HepG2 (cell line): ENCODE measurements at regions not wholly inside any gene's neighbourhood (a gene's known extent, or its start where the extent isn't known, plus 50 kb on each side); places are given as distances from the start of the nearest gene placed in this dataset.

Experiments used
- ATAC-seq: fragments of 200-7000 bp; cut with Tn5 transposase; 3 replicates; pipeline ENCODE4 v1.9.1; 2020; ENCODE audit warnings: mild to moderate bottlenecking, moderate library complexity
- BruUV-seq: library from RNA; stranded (reverse); fragments of 400-500 nt; replicated peaks from 2 replicates; lab custom pipeline; 2021; lab: Mats Ljungman, UMichigan
- CTCF ChIA-PET: fragments of 300-600 bp; formaldehyde crosslinking; extraction: SDS; loops from one replicate; lab custom pipeline; 2021; ENCODE audit warnings: low total read pairs, inconsistent platforms, low intra/inter-chr PET ratio; lab: Yijun Ruan, JAX
- POLR2A ChIA-PET: fragments of 350-600 bp; sonication (Branson Sonifier 250); formaldehyde crosslinking; loops from one replicate; lab custom pipeline; 2020; ENCODE audit warnings: antibody characterized with exemption, inconsistent platforms; lab: Yijun Ruan, JAX
- DNase-seq: peaks from one replicate; pipeline ENCODE4 v3.0.0-alpha.2; 2015; ENCODE audit warnings: low spot score
- FAIRE-seq: peaks from 3 replicates; lab custom pipeline; 2011; peaks lifted over from hg19 to GRCh38; lab: Jason Lieb, UNC
- H2AFZ ChIP-seq: one replicate; pipeline ENCODE4 v1.6.1; 2011; ENCODE audit warnings: low read length, inconsistent platforms
- H3K27ac ChIP-seq: fragments of 300-600 bp; 3 replicates; pipeline ENCODE4 v1.8.0; 2011; ENCODE audit warnings: mixed run types, mild to moderate bottlenecking, mixed read lengths, low read length, inconsistent platforms; ENCODE audit not compliant: insufficient read depth; ENCODE audit errors: extremely low read length
- H3K27me3 ChIP-seq, 2 experiments: fragments of 200-600 bp in 1 of 2; 2 replicates in 1 of 2; 3 replicates in 1 of 2; pipeline versions ENCODE4 v1.6.0 to v1.8.0; 2011; ENCODE audit warnings: low read length in 2 of 2, mild to moderate bottlenecking in 2 of 2, moderate library complexity in 2 of 2, inconsistent platforms in 1 of 2; ENCODE audit not compliant: insufficient read depth in 2 of 2, control insufficient read depth in 1 of 2
- H3K36me3 ChIP-seq, 2 experiments: fragments of 200-600 bp in 1 of 2; replicated peaks in 1 of 2; 2 replicates in 1 of 2; 3 replicates in 1 of 2; pipeline versions ENCODE4 v1.5.1 to v1.8.0; 2011; ENCODE audit warnings: low read length in 2 of 2, inconsistent platforms in 1 of 2; ENCODE audit not compliant: insufficient read depth in 2 of 2, control insufficient read depth in 1 of 2
- H3K4me1 ChIP-seq: 2 replicates; pipeline ENCODE4 v1.5.1; 2012; ENCODE audit warnings: low read length, inconsistent platforms; ENCODE audit not compliant: insufficient read depth
- H3K4me2 ChIP-seq: 2 replicates; pipeline ENCODE4 v1.6.0; 2011; ENCODE audit warnings: low read depth, low read length, inconsistent platforms
- H3K4me3 ChIP-seq, 3 experiments: fragments of 200-600 bp in 1 of 3; sonication (generic), shearing (Covaris generic) in 1 of 3; replicated peaks in 1 of 3; 2 replicates each; pipeline ENCODE4 v1.5.1; 2011 to 2016; ENCODE audit warnings: low read length in 3 of 3, inconsistent platforms in 2 of 3, low read depth in 2 of 3, mild to moderate bottlenecking in 2 of 3, control low read depth in 1 of 3, mixed read lengths in 1 of 3; ENCODE audit not compliant: insufficient read depth in 1 of 3
- H3K79me2 ChIP-seq: one replicate; pipeline ENCODE4 v1.6.1; 2011; ENCODE audit warnings: low read length, inconsistent platforms; ENCODE audit not compliant: insufficient read depth
- H3K9ac ChIP-seq: 2 replicates; pipeline ENCODE4 v1.6.0; 2011; ENCODE audit warnings: mild to moderate bottlenecking, low read depth, low read length, inconsistent platforms; ENCODE audit not compliant: insufficient read depth
- H3K9me3 ChIP-seq: 2 replicates; pipeline ENCODE4 v1.5.1; 2012; ENCODE audit warnings: mild to moderate bottlenecking, low read length
- H4K20me1 ChIP-seq: 2 replicates; pipeline ENCODE4 v1.6.0; 2011; ENCODE audit warnings: inconsistent platforms, mild to moderate bottlenecking, low read length, moderate library complexity; ENCODE audit not compliant: insufficient read depth
- ARID2 ChIP-seq: sonication (generic); formaldehyde crosslinking; IDR thresholded peaks from 2 replicates; pipeline ENCODE4 v1.8.1; 2022; ENCODE audit warnings: mild to moderate bottlenecking, missing genetic modification reagents, borderline replicate concordance
- CBX5 ChIP-seq: sonication (generic); formaldehyde crosslinking; IDR thresholded peaks from 2 replicates; pipeline ENCODE4 v1.4.0; 2020; ENCODE audit warnings: missing genetic modification reagents, borderline replicate concordance
- KLF13 ChIP-seq: sonication (generic); formaldehyde crosslinking; IDR thresholded peaks from 2 replicates; pipeline ENCODE4 v1.4.0; 2020; ENCODE audit warnings: mild to moderate bottlenecking, missing genetic modification reagents
- NR2C2 ChIP-seq: sonication (generic); formaldehyde crosslinking; IDR thresholded peaks from 2 replicates; pipeline ENCODE4 v1.4.0; 2020; ENCODE audit warnings: missing genetic modification reagents, mild to moderate bottlenecking, moderate library complexity, borderline replicate concordance
- NR3C1 ChIP-seq: sonication (generic); formaldehyde crosslinking; IDR thresholded peaks from 2 replicates; pipeline ENCODE4 v1.4.0; 2020; ENCODE audit warnings: missing genetic modification reagents
- RCOR2 ChIP-seq: IDR thresholded peaks from 2 replicates; pipeline ENCODE4 v1.6.1; 2016; ENCODE audit warnings: missing biosample characterization, missing genetic modification reagents
- REXO4 ChIP-seq: sonication (generic); formaldehyde crosslinking; IDR thresholded peaks from 2 replicates; pipeline ENCODE4 v1.8.0; 2022; ENCODE audit warnings: missing genetic modification reagents, mild to moderate bottlenecking, borderline replicate concordance
- SOX6 ChIP-seq, 2 experiments: fragments of 450-650 bp in 1 of 2; sonication (generic) in 1 of 2; formaldehyde crosslinking in 1 of 2; IDR thresholded peaks; 2 replicates each; pipeline versions ENCODE4 v1.4.0 to v1.6.1; 2017 to 2020; ENCODE audit warnings: antibody characterized with exemption in 1 of 2, mild to moderate bottlenecking in 1 of 2, missing genetic modification reagents in 1 of 2
- ZFP41 ChIP-seq: sonication (generic); formaldehyde crosslinking; IDR thresholded peaks from 2 replicates; pipeline ENCODE4 v1.4.0; 2020; ENCODE audit warnings: mild to moderate bottlenecking, missing genetic modification reagents, borderline replicate concordance
- ZNF563 ChIP-seq: sonication (generic); formaldehyde crosslinking; IDR thresholded peaks from 2 replicates; pipeline ENCODE4 v1.8.0; 2022; ENCODE audit warnings: mild to moderate bottlenecking, moderate library complexity, missing genetic modification reagents
- ZNF615 ChIP-seq: sonication (generic); formaldehyde crosslinking; IDR thresholded peaks from 2 replicates; pipeline ENCODE4 v1.5.0; 2020; ENCODE audit warnings: mild to moderate bottlenecking, missing genetic modification reagents, borderline replicate concordance
- ZSCAN12 ChIP-seq: sonication (generic); formaldehyde crosslinking; IDR thresholded peaks from 2 replicates; pipeline ENCODE4 v1.9.0; 2021; ENCODE audit warnings: mild to moderate bottlenecking, missing genetic modification reagents
- WGBS: methylation state at CpG from one replicate; pipeline ENCODE4 v1.1.6; 2017; ENCODE audit warnings: low lambda C conversion rate; 5-methylcytosine and 5-hydroxymethylcytosine counted together
- in situ Hi-C: cut with HindIII; loops from 2 replicates; pipeline ENCODE4 v1.10.0; 2017; ENCODE audit warnings: low pct_unique_long_range_greater_than_20kb; ENCODE audit not compliant: extremely low pct_ligation_motif_present
- intact Hi-C: fragments of 100-400 bp; cut with micrococcal nuclease; formaldehyde crosslinking; loops from one replicate; pipeline ENCODE4 v1.10.0; 2022; ENCODE audit not compliant: unreplicated experiment
- TF ChIP-seq, protein P1 (sequence below): sonication (generic); formaldehyde crosslinking; conservative IDR thresholded peaks from 2 replicates; pipeline ENCODE4 v1.5.0; 2020; ENCODE audit warnings: missing genetic modification reagents
- TF ChIP-seq, protein P2 (sequence below): sonication (generic); formaldehyde crosslinking; IDR thresholded peaks from 2 replicates; pipeline ENCODE4 v1.8.1; 2023; ENCODE audit warnings: mild to moderate bottlenecking, moderate library complexity, missing genetic modification reagents
- TF ChIP-seq, protein P3 (sequence below): sonication (generic); formaldehyde crosslinking; IDR thresholded peaks from 2 replicates; pipeline ENCODE4 v1.8.0; 2022; ENCODE audit warnings: mild to moderate bottlenecking, missing genetic modification reagents, moderate library complexity
- TF ChIP-seq, protein P4 (sequence below): sonication (generic); formaldehyde crosslinking; IDR thresholded peaks from 2 replicates; pipeline ENCODE4 v1.4.0; 2020; ENCODE audit warnings: mild to moderate bottlenecking, missing genetic modification reagents
- TF ChIP-seq, protein P5 (sequence below): sonication (generic); formaldehyde crosslinking; IDR thresholded peaks from 2 replicates; pipeline ENCODE4 v1.4.0; 2020; ENCODE audit warnings: missing genetic modification reagents
- TF ChIP-seq, protein P6 (sequence below): sonication (generic); formaldehyde crosslinking; IDR thresholded peaks from 2 replicates; pipeline ENCODE4 v1.4.0; 2020; ENCODE audit warnings: missing genetic modification reagents
- TF ChIP-seq, protein P7 (sequence below): IDR thresholded peaks from 2 replicates; pipeline ENCODE4 v1.6.1; 2016; ENCODE audit warnings: low read depth

DNA sequence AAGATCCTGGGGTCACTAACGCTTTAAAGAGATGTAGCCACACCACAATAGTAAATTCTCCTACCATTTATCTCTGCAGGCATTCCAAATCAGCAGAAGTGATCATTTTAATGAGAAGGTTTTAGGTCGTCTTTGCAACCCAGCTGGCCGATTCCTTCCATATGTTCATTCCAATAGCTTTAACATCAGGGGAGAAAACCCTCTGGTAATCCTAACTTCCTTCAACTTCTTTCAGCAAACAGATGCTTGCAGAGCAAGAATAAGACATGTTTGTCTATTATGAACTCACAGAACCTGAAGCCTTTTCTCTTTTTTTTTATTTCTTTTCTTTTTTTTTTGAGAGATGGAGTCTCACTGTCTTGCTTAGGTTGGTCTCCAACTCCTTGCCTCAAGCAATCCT, 498.6 kb upstream of the SLITRK1 start:
- Histone ChIP-seq H3K4me1 (no peaks in the 10 kb centered on the region), H3K27ac (no peak overlapping the region), H2AFZ (no peak overlapping the region), H3K36me3 (no peaks in the 10 kb centered on the region), H3K79me2 (no peaks in the 10 kb centered on the region), H3K27me3 (no peaks in the 10 kb centered on the region), H3K4me2 (no peak overlapping the region), H3K9me3 (peaks cover 21% of the 10 kb centered on the region), H3K4me3 (no peak overlapping the region), H4K20me1 (no peaks in the 10 kb centered on the region), H3K9ac (no peak overlapping the region)
- POLR2A ChIA-PET, result no interaction called here
- no peak for DNase-seq
- WGBS, result 0% methylated on average over 3 of the region's 3 CpGs
- FAIRE-seq, result no peak
- no peak for ATAC-seq
- in situ Hi-C loops, result no loop called here
- intact Hi-C loops, result no loop called here
- CTCF ChIA-PET, result no interaction called here
- BruUV-seq, result no TSS peak
- no peak for TF ChIP-seq ZFP41 (CRISPR knock-in tag)
- TF ChIP-seq ZNF615, result no peak
- TF ChIP-seq NR2C2 (CRISPR knock-in tag), result no peak
- no peak for TF ChIP-seq REXO4
- no peak for TF ChIP-seq ARID2 (CRISPR knock-in tag)
- TF ChIP-seq, protein P1, sequence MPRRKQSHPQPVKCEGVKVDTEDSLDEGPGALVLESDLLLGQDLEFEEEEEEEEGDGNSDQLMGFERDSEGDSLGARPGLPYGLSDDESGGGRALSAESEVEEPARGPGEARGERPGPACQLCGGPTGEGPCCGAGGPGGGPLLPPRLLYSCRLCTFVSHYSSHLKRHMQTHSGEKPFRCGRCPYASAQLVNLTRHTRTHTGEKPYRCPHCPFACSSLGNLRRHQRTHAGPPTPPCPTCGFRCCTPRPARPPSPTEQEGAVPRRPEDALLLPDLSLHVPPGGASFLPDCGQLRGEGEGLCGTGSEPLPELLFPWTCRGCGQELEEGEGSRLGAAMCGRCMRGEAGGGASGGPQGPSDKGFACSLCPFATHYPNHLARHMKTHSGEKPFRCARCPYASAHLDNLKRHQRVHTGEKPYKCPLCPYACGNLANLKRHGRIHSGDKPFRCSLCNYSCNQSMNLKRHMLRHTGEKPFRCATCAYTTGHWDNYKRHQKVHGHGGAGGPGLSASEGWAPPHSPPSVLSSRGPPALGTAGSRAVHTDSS, result no peak
- no peak for TF ChIP-seq ZSCAN12 (CRISPR knock-in tag)
- no peak for TF ChIP-seq KLF13 (CRISPR knock-in tag)
- TF ChIP-seq SOX6 (IDR thresholded peaks at IDR 0.05), result no peak
- no peak for TF ChIP-seq SOX6 (CRISPR knock-in tag; IDR thresholded peaks at IDR 0.05)
- TF ChIP-seq, protein P2, sequence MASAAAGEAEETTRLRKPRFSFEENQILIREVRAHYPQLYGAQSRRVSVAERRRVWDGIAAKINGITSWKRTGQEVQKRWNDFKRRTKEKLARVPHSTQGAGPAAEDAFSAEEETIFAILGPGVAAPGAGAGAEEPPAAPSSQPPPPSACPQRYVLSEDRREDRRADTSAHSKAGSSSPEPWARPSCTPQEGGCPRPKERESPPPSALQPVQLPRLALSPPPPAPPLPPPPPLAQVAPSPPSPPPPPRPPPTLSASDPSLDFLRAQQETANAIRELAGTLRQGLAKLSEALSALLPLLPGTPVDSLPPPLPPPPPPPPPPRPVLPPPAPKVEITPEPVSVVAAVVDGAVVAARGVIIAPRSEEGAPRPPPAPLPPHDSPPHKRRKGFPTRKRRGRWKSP (CRISPR knock-in tag), result no peak
- no peak for TF ChIP-seq NR3C1 (CRISPR knock-in tag)
- TF ChIP-seq ZNF563 (CRISPR knock-in tag), result no peak
- TF ChIP-seq, protein P3, sequence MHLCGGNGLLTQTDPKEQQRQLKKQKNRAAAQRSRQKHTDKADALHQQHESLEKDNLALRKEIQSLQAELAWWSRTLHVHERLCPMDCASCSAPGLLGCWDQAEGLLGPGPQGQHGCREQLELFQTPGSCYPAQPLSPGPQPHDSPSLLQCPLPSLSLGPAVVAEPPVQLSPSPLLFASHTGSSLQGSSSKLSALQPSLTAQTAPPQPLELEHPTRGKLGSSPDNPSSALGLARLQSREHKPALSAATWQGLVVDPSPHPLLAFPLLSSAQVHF (CRISPR knock-in tag), result no peak
- TF ChIP-seq, protein P4, sequence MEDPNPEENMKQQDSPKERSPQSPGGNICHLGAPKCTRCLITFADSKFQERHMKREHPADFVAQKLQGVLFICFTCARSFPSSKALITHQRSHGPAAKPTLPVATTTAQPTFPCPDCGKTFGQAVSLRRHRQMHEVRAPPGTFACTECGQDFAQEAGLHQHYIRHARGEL, result no peak
- TF ChIP-seq, protein P5, sequence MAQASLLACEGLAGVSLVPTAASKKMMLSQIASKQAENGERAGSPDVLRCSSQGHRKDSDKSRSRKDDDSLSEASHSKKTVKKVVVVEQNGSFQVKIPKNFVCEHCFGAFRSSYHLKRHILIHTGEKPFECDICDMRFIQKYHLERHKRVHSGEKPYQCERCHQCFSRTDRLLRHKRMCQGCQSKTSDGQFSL (CRISPR knock-in tag), result no peak
- no peak for TF ChIP-seq RCOR2 (CRISPR knock-in tag)
- TF ChIP-seq, protein P6, sequence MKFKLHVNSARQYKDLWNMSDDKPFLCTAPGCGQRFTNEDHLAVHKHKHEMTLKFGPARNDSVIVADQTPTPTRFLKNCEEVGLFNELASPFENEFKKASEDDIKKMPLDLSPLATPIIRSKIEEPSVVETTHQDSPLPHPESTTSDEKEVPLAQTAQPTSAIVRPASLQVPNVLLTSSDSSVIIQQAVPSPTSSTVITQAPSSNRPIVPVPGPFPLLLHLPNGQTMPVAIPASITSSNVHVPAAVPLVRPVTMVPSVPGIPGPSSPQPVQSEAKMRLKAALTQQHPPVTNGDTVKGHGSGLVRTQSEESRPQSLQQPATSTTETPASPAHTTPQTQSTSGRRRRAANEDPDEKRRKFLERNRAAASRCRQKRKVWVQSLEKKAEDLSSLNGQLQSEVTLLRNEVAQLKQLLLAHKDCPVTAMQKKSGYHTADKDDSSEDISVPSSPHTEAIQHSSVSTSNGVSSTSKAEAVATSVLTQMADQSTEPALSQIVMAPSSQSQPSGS (CRISPR knock-in tag), result no peak
- TF ChIP-seq, protein P7, sequence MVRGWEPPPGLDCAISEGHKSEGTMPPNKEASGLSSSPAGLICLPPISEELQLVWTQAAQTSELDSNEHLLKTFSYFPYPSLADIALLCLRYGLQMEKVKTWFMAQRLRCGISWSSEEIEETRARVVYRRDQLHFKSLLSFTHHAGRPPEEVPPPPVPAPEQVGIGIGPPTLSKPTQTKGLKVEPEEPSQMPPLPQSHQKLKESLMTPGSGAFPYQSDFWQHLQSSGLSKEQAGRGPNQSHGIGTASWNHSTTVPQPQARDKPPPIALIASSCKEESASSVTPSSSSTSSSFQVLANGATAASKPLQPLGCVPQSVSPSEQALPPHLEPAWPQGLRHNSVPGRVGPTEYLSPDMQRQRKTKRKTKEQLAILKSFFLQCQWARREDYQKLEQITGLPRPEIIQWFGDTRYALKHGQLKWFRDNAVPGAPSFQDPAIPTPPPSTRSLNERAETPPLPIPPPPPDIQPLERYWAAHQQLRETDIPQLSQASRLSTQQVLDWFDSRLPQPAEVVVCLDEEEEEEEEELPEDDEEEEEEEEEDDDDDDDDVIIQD (CRISPR knock-in tag), result no peak
- no peak for TF ChIP-seq CBX5 (CRISPR knock-in tag)
